ENCODE measurements at regions not wholly inside any gene's neighbourhood (a gene's known extent, or its start where the extent isn't known, plus 50 kb on each side); places are given as distances from the start of the nearest gene placed in this dataset.

GRCh38 chr6:166795879-166796278 lies 160.5 kb downstream of the RNASET2 start:
- TF ChIP-seq CTCF (conservative IDR thresholded peaks at IDR 0.05; ENCODE audit: low read length) (no peak), EZH2phosphoT487 (IDR thresholded peaks at IDR 0.05; ENCODE audit: borderline replicate concordance) (no peak)

Data from Loucy (cell line).